GM23338 (cell line): ENCODE measurements at regions not wholly inside any gene's neighbourhood (a gene's known extent, or its start where the extent isn't known, plus 50 kb on each side); places are given as distances from the start of the nearest gene placed in this dataset.

ENCODE experiments used
- CTCF ChIP-seq, 2 experiments: fragments of 200-600 bp in 1 of 2; sonication (generic) in 1 of 2; conservative IDR thresholded peaks; 2 replicates each; pipeline versions ENCODE4 v1.5.1 to v1.6.1; 2016 to 2017; ENCODE audit warnings: antibody characterized with exemption in 2 of 2, low read depth in 2 of 2, mild to moderate bottlenecking in 2 of 2, moderate library complexity in 1 of 2
- EZH2 ChIP-seq: fragments of 200-600 bp; sonication (generic); IDR thresholded peaks from one replicate; pipeline ENCODE4 v1.8.0; 2017; ENCODE audit warnings: antibody characterized with exemption, mild to moderate bottlenecking, low read depth; ENCODE audit not compliant: unreplicated experiment
- EZH2phosphoT487 ChIP-seq: fragments of 200-600 bp; sonication (generic); IDR thresholded peaks from one replicate; pipeline ENCODE4 v1.8.1; 2018; ENCODE audit warnings: antibody characterized with exemption; ENCODE audit not compliant: unreplicated experiment
- JUNB ChIP-seq: IDR thresholded peaks from one replicate; pipeline ENCODE4 v1.6.1; 2016; ENCODE audit warnings: antibody characterized with exemption; ENCODE audit not compliant: unreplicated experiment
- POLR2AphosphoS5 ChIP-seq: IDR thresholded peaks from 2 replicates; pipeline ENCODE4 v1.6.1; 2016; ENCODE audit warnings: antibody characterized with exemption, low read depth

GRCh38 chr17:73701701-73702100, 57.5 kb upstream of the SDK2 start:
- no peak for TF ChIP-seq CTCF (conservative IDR thresholded peaks at IDR 0.05; ENCODE audit: low read depth in 2 of 2)
- TF ChIP-seq EZH2phosphoT487, result no peak
- TF ChIP-seq POLR2AphosphoS5, result no peak
- no peak for TF ChIP-seq EZH2
- TF ChIP-seq JUNB, result no peak
